SK-N-SH (cell line): ENCODE measurements at regions not wholly inside any gene's neighbourhood (a gene's known extent, or its start where the extent isn't known, plus 50 kb on each side); places are given as distances from the start of the nearest gene placed in this dataset.

Source experiments
- CTCF ChIA-PET: fragments of 300-600, 350-600 bp; formaldehyde crosslinking; extraction: SDS; loops from one replicate; lab custom pipeline; 2021; lab: Yijun Ruan, JAX
- POLR2A ChIA-PET: fragments of 350-600 bp; sonication (Branson Sonifier 250); formaldehyde crosslinking; extraction: SDS; loops from one replicate; lab custom pipeline; 2020; ENCODE audit warnings: antibody characterized with exemption, inconsistent platforms; lab: Yijun Ruan, JAX
- DNase-seq: peaks from one replicate; pipeline ENCODE4 v3.0.0; 2012
- H2AFZ ChIP-seq: fragments of 200-600 bp; sonication (generic); 2 replicates; pipeline ENCODE4 v1.8.1; 2016; ENCODE audit warnings: antibody characterized with exemption, mild to moderate bottlenecking, low read depth
- H3F3A ChIP-seq: fragments of 200-600 bp; sonication (generic); replicated peaks from 2 replicates; pipeline ENCODE3; 2016; ENCODE audit warnings: antibody characterized with exemption, mild to moderate bottlenecking; ENCODE audit not compliant: insufficient read depth
- H3K27ac ChIP-seq, 2 experiments: fragments of 200-500 bp in 1 of 2; fragments of 200-600 bp in 1 of 2; sonication (Bioruptor generic) in 1 of 2; sonication (generic), shearing (Covaris generic) in 1 of 2; 2 replicates each; pipeline versions ENCODE4 v1.5.1 to v1.6.1; 2014 to 2016; ENCODE audit warnings: low read depth in 2 of 2, inconsistent platforms in 1 of 2, low read length in 1 of 2, mild to moderate bottlenecking in 1 of 2, mixed read lengths in 1 of 2
- H3K27me3 ChIP-seq: fragments of 200-600 bp; sonication (generic), shearing (Covaris generic); 2 replicates; pipeline ENCODE4 v1.6.1; 2016; ENCODE audit warnings: mixed run types; ENCODE audit not compliant: insufficient read depth
- H3K36me3 ChIP-seq, 2 experiments: fragments of 200-500 bp in 1 of 2; fragments of 200-600 bp in 1 of 2; sonication (Bioruptor generic) in 1 of 2; sonication (generic) in 1 of 2; replicated peaks in 1 of 2; 2 replicates each; pipeline versions ENCODE3 to v1.5.1; 2014 to 2016; ENCODE audit warnings: low read length in 1 of 2, mild to moderate bottlenecking in 1 of 2; ENCODE audit not compliant: insufficient read depth in 2 of 2, control insufficient read depth in 1 of 2
- H3K4me1 ChIP-seq, 2 experiments: fragments of 200-500 bp in 1 of 2; fragments of 200-600 bp in 1 of 2; sonication (Bioruptor generic) in 1 of 2; sonication (generic), shearing (Covaris generic) in 1 of 2; 2 replicates each; pipeline versions ENCODE4 v1.5.1 to v1.6.1; 2014 to 2016; ENCODE audit warnings: low read depth in 1 of 2, low read length in 1 of 2, mixed run types in 1 of 2; ENCODE audit not compliant: insufficient read depth in 2 of 2, control insufficient read depth in 1 of 2
- H3K4me2 ChIP-seq: fragments of 200-600 bp; sonication (generic), shearing (Covaris generic); 2 replicates; pipeline ENCODE4 v1.6.1; 2017; ENCODE audit warnings: mixed run types
- H3K4me3 ChIP-seq, 2 experiments: fragments of 200-500 bp in 1 of 2; fragments of 200-600 bp in 1 of 2; sonication (Bioruptor generic) in 1 of 2; sonication (generic), shearing (Covaris generic) in 1 of 2; 2 replicates each; pipeline versions ENCODE4 v1.5.1 to v1.8.1; 2014 to 2016; ENCODE audit warnings: low read depth in 2 of 2, inconsistent platforms in 1 of 2, low read length in 1 of 2, mild to moderate bottlenecking in 1 of 2, mixed read lengths in 1 of 2, moderate library complexity in 1 of 2
- H3K79me2 ChIP-seq: fragments of 200-600 bp; sonication (generic); 2 replicates; pipeline ENCODE4 v1.8.1; 2017; ENCODE audit warnings: mild to moderate bottlenecking; ENCODE audit not compliant: insufficient read depth
- H3K9ac ChIP-seq: fragments of 200-600 bp; sonication (generic); 2 replicates; pipeline ENCODE4 v1.6.1; 2017; ENCODE audit warnings: mixed run types
- H3K9me2 ChIP-seq: fragments of 200-600 bp; sonication (generic); 2 replicates; pipeline ENCODE4 v1.6.1; 2017; ENCODE audit warnings: mixed run types
- H3K9me3 ChIP-seq: fragments of 200-600 bp; sonication (generic); 2 replicates; pipeline ENCODE4 v1.6.1; 2017; ENCODE audit warnings: mixed run types, mild to moderate bottlenecking, moderate library complexity
- H4K20me1 ChIP-seq: fragments of 200-600 bp; sonication (generic); 2 replicates; pipeline ENCODE4 v1.6.1; 2017; ENCODE audit warnings: mild to moderate bottlenecking, mixed run types; ENCODE audit not compliant: insufficient read depth
- CHD2 ChIP-seq: fragments of 150-350 bp; IDR thresholded peaks from 2 replicates; pipeline ENCODE4 v1.6.1; 2018; ENCODE audit warnings: low read length; ENCODE audit not compliant: partially characterized antibody
- CTCF ChIP-seq: fragments of 200-600 bp; sonication (generic); IDR thresholded peaks from 2 replicates; pipeline ENCODE4 v1.6.1; 2017; ENCODE audit warnings: antibody characterized with exemption, mild to moderate bottlenecking, moderate library complexity
- EP300 ChIP-seq, 2 experiments: IDR thresholded peaks; 2 replicates each; pipeline versions ENCODE4 v1.4.0 to v1.6.1; 2012; ENCODE audit warnings: borderline replicate concordance in 1 of 2, low read depth in 1 of 2, low read length in 1 of 2
- FOSL2 ChIP-seq: IDR thresholded peaks from 2 replicates; pipeline ENCODE4 v1.4.0; 2012; ENCODE audit warnings: low read depth, mild to moderate bottlenecking, moderate library complexity, borderline replicate concordance
- FOXJ3 ChIP-seq: sonication (generic); formaldehyde crosslinking; IDR thresholded peaks from 2 replicates; pipeline ENCODE4 v1.5.1; 2020; ENCODE audit warnings: mild to moderate bottlenecking, missing genetic modification reagents
- FOXM1 ChIP-seq: IDR thresholded peaks from 2 replicates; pipeline ENCODE4 v1.4.0; 2012; ENCODE audit warnings: low read depth, mild to moderate bottlenecking
- GABPA ChIP-seq: IDR thresholded peaks from 2 replicates; pipeline ENCODE4 v1.4.0; 2012; ENCODE audit warnings: low read depth, mild to moderate bottlenecking
- IRF3 ChIP-seq: fragments of 150-350 bp; IDR thresholded peaks from 2 replicates; pipeline ENCODE4 v1.6.1; 2016; ENCODE audit warnings: mild to moderate bottlenecking, low read depth, low read length
- JUND ChIP-seq: IDR thresholded peaks from 2 replicates; pipeline ENCODE4 v1.4.0; 2012
- MXI1 ChIP-seq: IDR thresholded peaks from 2 replicates; pipeline ENCODE4 v1.6.1; 2012; ENCODE audit warnings: mild to moderate bottlenecking, low read depth, low read length, improper control_type of control experiment
- NFIC ChIP-seq: IDR thresholded peaks from 2 replicates; pipeline ENCODE4 v1.4.0; 2012; ENCODE audit warnings: borderline replicate concordance
- NRF1 ChIP-seq: IDR thresholded peaks from 2 replicates; pipeline ENCODE4 v1.6.1; 2012; ENCODE audit warnings: low read depth, mild to moderate bottlenecking, low read length
- POLR2AphosphoS5 ChIP-seq: IDR thresholded peaks from 2 replicates; pipeline ENCODE4 v1.6.1; 2012; ENCODE audit warnings: low read depth, low read length
- RCOR1 ChIP-seq: fragments of 150-350 bp; IDR thresholded peaks from 2 replicates; pipeline ENCODE4 v1.6.1; 2017; ENCODE audit warnings: antibody characterized with exemption, low read length
- RXRA ChIP-seq: IDR thresholded peaks from 2 replicates; pipeline ENCODE4 v1.4.0; 2012; ENCODE audit warnings: low read depth, mild to moderate bottlenecking, borderline replicate concordance
- TCF12 ChIP-seq: IDR thresholded peaks from 2 replicates; pipeline ENCODE4 v1.4.0; 2012
- TEAD4 ChIP-seq: IDR thresholded peaks from 2 replicates; pipeline ENCODE4 v1.4.0; 2012; ENCODE audit warnings: mild to moderate bottlenecking, borderline replicate concordance; ENCODE audit not compliant: insufficient read depth
- TF ChIP-seq, protein P1 (sequence below): IDR thresholded peaks from 2 replicates; pipeline ENCODE4 v1.4.0; 2012; ENCODE audit warnings: low read depth, borderline replicate concordance
- TF ChIP-seq, protein P2 (sequence below): IDR thresholded peaks from 2 replicates; pipeline ENCODE4 v1.4.0; 2012; ENCODE audit warnings: low read depth, borderline replicate concordance
- TF ChIP-seq, protein P3 (sequence below): IDR thresholded peaks from 2 replicates; pipeline ENCODE4 v1.4.0; 2012; ENCODE audit warnings: low read depth

- no peak for DNase-seq
- H2AFZ ChIP-seq = no peak overlapping the region
- ChIA-PET CTCF (interaction anchor here (0.7 to 1.4 kb wide), 2 partner anchors 26 to 200 kb away, joined by 3 read pairs; no protein-coding TSS in a partner anchor), POLR2A (no interaction called here)
- H3K4me3 ChIP-seq = no peak overlapping the region
- H3K4me2 ChIP-seq = no peak overlapping the region
- H3K79me2 ChIP-seq = no peaks in the 10 kb centered on the region
- no peak for TF ChIP-seq EP300 (IDR thresholded peaks at IDR 0.05; ENCODE audit: borderline replicate concordance in 1 of 2, low read depth in 1 of 2, low read length in 1 of 2)
- no peak for TF ChIP-seq RXRA
- TF ChIP-seq NRF1 = no peak
- no peak for TF ChIP-seq FOXJ3
- no peak for TF ChIP-seq TEAD4
- TF ChIP-seq RCOR1 = no peak
- no peak for TF ChIP-seq FOSL2
- TF ChIP-seq IRF3 = no peak
- TF ChIP-seq, protein P1, sequence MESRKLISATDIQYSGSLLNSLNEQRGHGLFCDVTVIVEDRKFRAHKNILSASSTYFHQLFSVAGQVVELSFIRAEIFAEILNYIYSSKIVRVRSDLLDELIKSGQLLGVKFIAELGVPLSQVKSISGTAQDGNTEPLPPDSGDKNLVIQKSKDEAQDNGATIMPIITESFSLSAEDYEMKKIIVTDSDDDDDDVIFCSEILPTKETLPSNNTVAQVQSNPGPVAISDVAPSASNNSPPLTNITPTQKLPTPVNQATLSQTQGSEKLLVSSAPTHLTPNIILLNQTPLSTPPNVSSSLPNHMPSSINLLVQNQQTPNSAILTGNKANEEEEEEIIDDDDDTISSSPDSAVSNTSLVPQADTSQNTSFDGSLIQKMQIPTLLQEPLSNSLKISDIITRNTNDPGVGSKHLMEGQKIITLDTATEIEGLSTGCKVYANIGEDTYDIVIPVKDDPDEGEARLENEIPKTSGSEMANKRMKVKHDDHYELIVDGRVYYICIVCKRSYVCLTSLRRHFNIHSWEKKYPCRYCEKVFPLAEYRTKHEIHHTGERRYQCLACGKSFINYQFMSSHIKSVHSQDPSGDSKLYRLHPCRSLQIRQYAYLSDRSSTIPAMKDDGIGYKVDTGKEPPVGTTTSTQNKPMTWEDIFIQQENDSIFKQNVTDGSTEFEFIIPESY = no peak
- TF ChIP-seq TCF12 = no peak
- TF ChIP-seq POLR2AphosphoS5 = no peak
- no peak for TF ChIP-seq MXI1
- TF ChIP-seq JUND = no peak
- TF ChIP-seq, protein P2, sequence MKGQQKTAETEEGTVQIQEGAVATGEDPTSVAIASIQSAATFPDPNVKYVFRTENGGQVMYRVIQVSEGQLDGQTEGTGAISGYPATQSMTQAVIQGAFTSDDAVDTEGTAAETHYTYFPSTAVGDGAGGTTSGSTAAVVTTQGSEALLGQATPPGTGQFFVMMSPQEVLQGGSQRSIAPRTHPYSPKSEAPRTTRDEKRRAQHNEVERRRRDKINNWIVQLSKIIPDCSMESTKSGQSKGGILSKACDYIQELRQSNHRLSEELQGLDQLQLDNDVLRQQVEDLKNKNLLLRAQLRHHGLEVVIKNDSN = no peak
- no peak for TF ChIP-seq FOXM1
- no peak for TF ChIP-seq NFIC
- TF ChIP-seq, protein P3, sequence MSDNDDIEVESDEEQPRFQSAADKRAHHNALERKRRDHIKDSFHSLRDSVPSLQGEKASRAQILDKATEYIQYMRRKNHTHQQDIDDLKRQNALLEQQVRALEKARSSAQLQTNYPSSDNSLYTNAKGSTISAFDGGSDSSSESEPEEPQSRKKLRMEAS = no peak
- no peak for TF ChIP-seq CTCF
- no peak for TF ChIP-seq GABPA
- TF ChIP-seq CHD2 = no peak
- no peaks in the 10 kb centered on the region for H4K20me1 ChIP-seq
- no peaks in the 10 kb centered on the region; the same call in 1 of the 2 replicates for H3K9me3 ChIP-seq
- no peaks in the 10 kb centered on the region for H3F3A ChIP-seq
- H3K27me3 ChIP-seq = no peaks in the 10 kb centered on the region
- no peaks in the 10 kb centered on the region for H3K9me2 ChIP-seq
- H3K27ac ChIP-seq = no peak overlapping the region
- no peaks in the 10 kb centered on the region; a peak in 1 of 4 replicates for H3K4me1 ChIP-seq
- H3K9ac ChIP-seq = no peak overlapping the region
- no peaks in the 10 kb centered on the region for H3K36me3 ChIP-seq
Observed at GRCh38 chr5:133721365-133721764, 109.0 kb upstream of the FSTL4 start.
